ENCODE measurements at regions not wholly inside any gene's neighbourhood (a gene's known extent, or its start where the extent isn't known, plus 50 kb on each side); places are given as distances from the start of the nearest gene placed in this dataset.

GRCh38 chr14:40074169-40074568 lies 641.9 kb upstream of the FBXO33 start:
- Histone ChIP-seq H3K27me3 (ENCODE audit: control insufficient read depth, insufficient read depth, low read length) (no peaks in the 10 kb centered on the region), H3K4me3 (ENCODE audit: low read depth, low read length) (no peak overlapping the region), H3K36me3 (ENCODE audit: control insufficient read depth, insufficient read depth, low read length) (no peaks in the 10 kb centered on the region)
- TF ChIP-seq CTCF (IDR thresholded peaks at IDR 0.05; ENCODE audit: insufficient read depth, low read length, poor library complexity, severe bottlenecking), result no peak
- no peak for DNase-seq (ENCODE audit: low read depth)

DNA sequence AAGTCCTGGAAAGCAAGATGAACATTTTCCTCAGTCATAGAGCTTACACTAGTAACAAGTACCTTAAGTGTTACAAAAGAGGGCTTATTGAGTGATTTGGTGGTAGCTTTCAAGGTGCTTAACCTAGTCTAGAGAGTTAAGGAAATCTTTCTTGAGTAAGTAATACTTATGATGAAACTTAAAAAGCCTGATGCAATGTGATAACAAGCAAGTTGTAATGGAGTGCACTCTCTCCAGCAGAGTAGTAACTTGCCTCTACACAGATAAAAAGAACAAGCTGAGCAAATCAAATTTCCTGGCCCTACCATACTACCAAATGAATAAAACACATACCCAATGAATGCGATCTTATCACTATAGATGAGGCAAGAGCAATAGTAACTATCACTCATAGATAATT lies 639.9 kb upstream of the FBXO33 start:
- DNase-seq (ENCODE audit: low read depth), result no peak
- Histone ChIP-seq H3K36me3 (ENCODE audit: control insufficient read depth, insufficient read depth, low read length) (no peaks in the 10 kb centered on the region), H3K27me3 (ENCODE audit: control insufficient read depth, insufficient read depth, low read length) (no peaks in the 10 kb centered on the region), H3K4me3 (ENCODE audit: low read depth, low read length) (no peak overlapping the region)
- no peak for TF ChIP-seq CTCF (IDR thresholded peaks at IDR 0.05; ENCODE audit: insufficient read depth, low read length, poor library complexity, severe bottlenecking)

DNA sequence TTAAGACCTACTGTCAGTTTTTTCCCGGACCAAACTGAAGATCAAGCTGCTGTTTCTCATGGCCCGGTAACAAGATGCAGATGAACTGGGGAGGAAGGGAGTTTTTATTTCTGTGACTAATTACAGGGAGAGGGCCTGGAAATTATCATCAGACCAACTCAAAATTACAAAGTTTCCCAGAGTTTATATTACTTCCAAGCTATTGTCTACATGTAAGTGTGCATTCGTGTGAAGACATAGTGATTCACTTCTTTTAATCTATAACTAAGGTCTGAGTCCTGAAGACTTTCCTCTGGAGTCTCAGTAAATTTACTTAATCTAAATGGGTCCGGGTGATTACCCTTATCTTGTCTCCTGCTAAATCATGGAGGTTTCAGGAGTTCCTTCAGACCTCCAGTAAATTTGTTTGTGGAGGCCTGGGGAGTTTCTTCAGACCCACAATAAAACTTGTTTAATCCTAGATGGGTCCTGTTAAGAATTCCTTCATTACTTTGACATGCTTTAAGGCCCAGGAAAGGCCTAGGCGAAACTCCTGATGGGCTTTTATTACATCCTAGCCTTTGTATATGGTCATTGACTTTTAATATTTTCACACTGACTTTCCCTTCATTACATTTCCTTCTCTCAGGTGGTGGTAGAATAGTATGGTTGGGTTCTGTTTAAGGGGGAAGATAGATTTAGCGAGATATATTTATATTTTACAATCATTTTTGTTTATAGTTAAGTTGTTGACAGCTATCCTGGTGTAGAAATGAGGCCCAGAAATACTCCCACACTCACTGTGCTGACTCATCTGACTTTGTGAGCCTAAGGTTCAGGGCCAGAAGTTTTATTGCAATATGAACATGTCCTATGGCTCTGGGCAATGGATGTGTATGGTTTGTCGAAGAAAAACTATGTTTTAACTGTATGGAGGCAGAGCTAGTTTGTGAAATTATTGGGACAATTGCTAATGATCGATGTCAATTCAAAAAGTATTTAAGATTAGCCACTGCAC lies 627.0 kb upstream of the FBXO33 start:
- peak; percentile 32 for DNase-seq (ENCODE audit: low read depth)
- H3K4me3 ChIP-seq (ENCODE audit: low read depth, low read length), result no peak overlapping the region
- no peaks in the 10 kb centered on the region for H3K27me3 ChIP-seq (ENCODE audit: control insufficient read depth, insufficient read depth, low read length)
- H3K36me3 ChIP-seq (ENCODE audit: control insufficient read depth, insufficient read depth, low read length), result no peaks in the 10 kb centered on the region
- no peak for TF ChIP-seq CTCF (IDR thresholded peaks at IDR 0.05; ENCODE audit: insufficient read depth, low read length, poor library complexity, severe bottlenecking)

DNA sequence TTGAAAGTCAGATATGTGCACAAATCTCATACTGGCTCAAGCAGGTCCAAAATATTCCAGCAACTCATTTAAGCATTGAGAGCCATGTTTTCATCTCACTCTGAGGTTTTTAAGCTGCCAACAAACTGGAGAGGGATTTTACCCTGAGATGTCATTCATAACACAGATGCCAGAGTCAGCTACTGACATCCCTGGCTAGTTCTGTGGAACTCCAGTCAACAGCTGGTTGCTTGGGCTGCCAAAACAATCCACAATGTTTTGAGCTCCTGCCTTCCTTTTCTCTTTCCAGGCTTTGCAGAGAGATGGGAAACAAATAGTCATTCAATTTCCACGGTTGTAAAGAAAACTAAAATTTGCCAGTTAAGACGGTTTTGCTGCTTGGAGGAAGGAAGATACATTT lies 621.2 kb upstream of the FBXO33 start:
- no peaks in the 10 kb centered on the region for H3K27me3 ChIP-seq (ENCODE audit: control insufficient read depth, insufficient read depth, low read length)
- DNase-seq (ENCODE audit: low read depth), result no peak
- no peaks in the 10 kb centered on the region for H3K36me3 ChIP-seq (ENCODE audit: control insufficient read depth, insufficient read depth, low read length)
- H3K4me3 ChIP-seq (ENCODE audit: low read depth, low read length), result no peak overlapping the region
- no peak for TF ChIP-seq CTCF (IDR thresholded peaks at IDR 0.05; ENCODE audit: insufficient read depth, low read length, poor library complexity, severe bottlenecking)

GRCh38 chr14:40028991-40029390 lies 596.8 kb upstream of the FBXO33 start:
- no peak for TF ChIP-seq CTCF (IDR thresholded peaks at IDR 0.05; ENCODE audit: insufficient read depth, low read length, poor library complexity, severe bottlenecking)
- no peak for DNase-seq (ENCODE audit: low read depth)
- H3K27me3 ChIP-seq (ENCODE audit: control insufficient read depth, insufficient read depth, low read length), result no peaks in the 10 kb centered on the region
- H3K4me3 ChIP-seq (ENCODE audit: low read depth, low read length), result no peak overlapping the region
- no peaks in the 10 kb centered on the region for H3K36me3 ChIP-seq (ENCODE audit: control insufficient read depth, insufficient read depth, low read length)
